ENCODE measurements at regions not wholly inside any gene's neighbourhood (a gene's known extent, or its start where the extent isn't known, plus 50 kb on each side); places are given as distances from the start of the nearest gene placed in this dataset.

DNA sequence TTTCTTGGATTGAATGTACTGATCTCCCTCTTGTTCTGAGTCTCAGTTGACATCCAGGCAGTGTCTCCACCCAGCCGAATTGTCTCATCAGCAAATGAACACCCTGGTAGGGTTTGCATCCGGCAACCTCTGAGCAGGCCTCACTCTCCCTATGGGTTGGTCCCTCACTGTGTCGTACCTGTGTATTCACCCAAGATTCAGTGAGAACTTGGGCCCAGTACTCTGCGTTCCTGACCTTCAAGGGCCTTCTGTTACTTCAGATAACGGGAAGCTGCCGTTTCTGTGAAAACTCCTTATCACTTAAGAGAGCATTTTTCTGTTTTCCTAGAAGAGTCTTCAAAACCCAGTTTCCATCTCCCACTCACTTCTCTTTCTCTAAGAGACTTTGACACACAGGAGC, 915.6 kb downstream of the TBC1D22A start:
- Histone ChIP-seq H3K27me3 (ENCODE audit: insufficient read depth, low read length) (no peaks in the 10 kb centered on the region), H3K9me3 (ENCODE audit: low read length) (no peaks in the 10 kb centered on the region), H3K4me3 (ENCODE audit: low read length) (no peak overlapping the region), H2AFZ (ENCODE audit: low read depth, low read length) (no peak overlapping the region), H3K36me3 (ENCODE audit: insufficient read depth, low read length) (no peaks in the 10 kb centered on the region), H3K4me1 (ENCODE audit: insufficient read depth, low read length) (no peaks in the 10 kb centered on the region)

GRCh38 chr22:47676685-47677084, 914.2 kb downstream of the TBC1D22A start:
- Histone ChIP-seq H3K4me3 (ENCODE audit: low read length) (no peak overlapping the region), H2AFZ (ENCODE audit: low read depth, low read length) (no peak overlapping the region), H3K9me3 (ENCODE audit: low read length) (no peaks in the 10 kb centered on the region), H3K27me3 (ENCODE audit: insufficient read depth, low read length) (no peaks in the 10 kb centered on the region), H3K4me1 (ENCODE audit: insufficient read depth, low read length) (no peaks in the 10 kb centered on the region), H3K36me3 (ENCODE audit: insufficient read depth, low read length) (no peaks in the 10 kb centered on the region)

- H3K4me3 ChIP-seq (ENCODE audit: low read length) = no peak overlapping the region
- no peak overlapping the region for H2AFZ ChIP-seq (ENCODE audit: low read depth, low read length)
- no peaks in the 10 kb centered on the region for H3K4me1 ChIP-seq (ENCODE audit: insufficient read depth, low read length)
- H3K27me3 ChIP-seq (ENCODE audit: insufficient read depth, low read length) = no peaks in the 10 kb centered on the region
- no peaks in the 10 kb centered on the region for H3K36me3 ChIP-seq (ENCODE audit: insufficient read depth, low read length)
- no peaks in the 10 kb centered on the region for H3K9me3 ChIP-seq (ENCODE audit: low read length)
Measured at GRCh38 chr22:47674600-47674999, 912.1 kb downstream of the TBC1D22A start.

DNA sequence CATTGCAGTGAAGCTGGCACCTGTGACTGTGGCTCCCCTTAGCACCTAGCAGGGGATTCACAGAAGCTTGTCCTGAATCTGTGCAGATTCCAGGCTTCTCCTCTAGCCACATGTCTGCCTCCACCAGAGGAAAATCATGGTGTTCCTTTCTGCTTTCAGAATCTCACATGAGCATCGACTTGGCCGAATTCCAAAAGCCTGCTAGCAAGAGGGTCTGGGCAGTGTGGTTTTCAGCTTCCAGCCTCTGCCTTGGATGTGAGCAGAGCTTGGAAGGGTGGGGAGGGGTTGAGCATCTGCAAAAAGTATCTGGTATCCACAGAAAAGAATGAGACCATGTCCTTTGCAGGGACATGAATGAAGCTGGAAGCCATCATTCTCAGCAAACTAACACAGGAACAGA, 911.1 kb downstream of the TBC1D22A start:
- no peaks in the 10 kb centered on the region for H3K36me3 ChIP-seq (ENCODE audit: insufficient read depth, low read length)

DNA sequence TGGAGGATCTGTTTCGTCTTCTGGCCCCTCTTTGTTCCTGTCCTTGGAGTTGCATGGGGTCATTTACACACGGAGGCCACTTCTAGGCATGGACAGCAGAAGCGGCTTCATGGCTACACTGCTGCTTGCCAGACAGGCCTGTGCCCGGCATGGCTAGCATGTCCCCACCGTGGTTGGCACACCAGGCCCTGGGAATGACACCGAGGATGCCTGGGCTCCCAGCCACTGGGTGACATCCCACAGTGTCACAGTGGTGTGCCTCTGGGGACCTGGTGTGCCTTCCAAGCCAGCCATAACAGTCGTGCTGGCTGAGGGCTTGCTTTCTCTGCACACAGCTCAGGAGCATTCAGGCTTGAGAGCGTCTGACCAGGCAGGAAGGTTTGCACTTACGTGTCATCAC, 910.1 kb downstream of the TBC1D22A start:
- H3K4me1 ChIP-seq (ENCODE audit: insufficient read depth, low read length) = no peaks in the 10 kb centered on the region
- H2AFZ ChIP-seq (ENCODE audit: low read depth, low read length) = no peak overlapping the region
- H3K36me3 ChIP-seq (ENCODE audit: insufficient read depth, low read length) = no peaks in the 10 kb centered on the region
- no peak overlapping the region for H3K4me3 ChIP-seq (ENCODE audit: low read length)
- H3K9me3 ChIP-seq (ENCODE audit: low read length) = no peaks in the 10 kb centered on the region
- no peaks in the 10 kb centered on the region for H3K27me3 ChIP-seq (ENCODE audit: insufficient read depth, low read length)

More for the DNA sequence above, 911.1 kb downstream of the TBC1D22A start:
- Histone ChIP-seq H3K4me1 (ENCODE audit: insufficient read depth, low read length) (no peaks in the 10 kb centered on the region), H3K27me3 (ENCODE audit: insufficient read depth, low read length) (no peaks in the 10 kb centered on the region), H3K4me3 (ENCODE audit: low read length) (no peak overlapping the region), H3K9me3 (ENCODE audit: low read length) (no peaks in the 10 kb centered on the region), H2AFZ (ENCODE audit: low read depth, low read length) (no peak overlapping the region)

DNA sequence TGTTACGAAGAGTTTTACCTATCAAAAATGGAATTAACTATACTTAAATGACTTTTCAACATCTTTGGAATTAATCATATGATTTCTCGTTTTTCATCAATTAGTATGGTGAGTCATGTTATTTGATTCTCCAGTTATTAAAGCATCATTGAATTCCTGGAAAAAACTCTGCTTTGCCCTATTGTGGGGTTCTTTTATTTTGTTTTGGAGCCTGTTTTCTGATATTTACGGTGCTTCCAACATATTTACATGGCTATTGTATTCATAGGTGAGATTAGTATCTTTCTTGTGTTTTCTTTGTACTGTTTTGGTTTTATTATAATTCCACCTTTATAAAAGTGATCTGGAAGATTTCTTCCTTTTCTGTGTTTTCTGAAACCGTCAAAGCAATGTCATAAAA, 902.7 kb downstream of the TBC1D22A start:
- Histone ChIP-seq H3K4me1 (ENCODE audit: insufficient read depth, low read length) (no peaks in the 10 kb centered on the region), H3K36me3 (ENCODE audit: insufficient read depth, low read length) (no peaks in the 10 kb centered on the region), H3K27me3 (ENCODE audit: insufficient read depth, low read length) (no peaks in the 10 kb centered on the region), H2AFZ (ENCODE audit: low read depth, low read length) (no peak overlapping the region), H3K4me3 (ENCODE audit: low read length) (no peak overlapping the region), H3K9me3 (ENCODE audit: low read length) (no peaks in the 10 kb centered on the region)

- Histone ChIP-seq H3K36me3 (ENCODE audit: insufficient read depth, low read length) (no peaks in the 10 kb centered on the region), H3K4me1 (ENCODE audit: insufficient read depth, low read length) (no peaks in the 10 kb centered on the region), H3K4me3 (ENCODE audit: low read length) (no peak overlapping the region), H3K9me3 (ENCODE audit: low read length) (no peaks in the 10 kb centered on the region), H2AFZ (ENCODE audit: low read depth, low read length) (no peak overlapping the region), H3K27me3 (ENCODE audit: insufficient read depth, low read length) (no peaks in the 10 kb centered on the region)
Measured at GRCh38 chr22:47663615-47664605, 901.5 kb downstream of the TBC1D22A start.

DNA sequence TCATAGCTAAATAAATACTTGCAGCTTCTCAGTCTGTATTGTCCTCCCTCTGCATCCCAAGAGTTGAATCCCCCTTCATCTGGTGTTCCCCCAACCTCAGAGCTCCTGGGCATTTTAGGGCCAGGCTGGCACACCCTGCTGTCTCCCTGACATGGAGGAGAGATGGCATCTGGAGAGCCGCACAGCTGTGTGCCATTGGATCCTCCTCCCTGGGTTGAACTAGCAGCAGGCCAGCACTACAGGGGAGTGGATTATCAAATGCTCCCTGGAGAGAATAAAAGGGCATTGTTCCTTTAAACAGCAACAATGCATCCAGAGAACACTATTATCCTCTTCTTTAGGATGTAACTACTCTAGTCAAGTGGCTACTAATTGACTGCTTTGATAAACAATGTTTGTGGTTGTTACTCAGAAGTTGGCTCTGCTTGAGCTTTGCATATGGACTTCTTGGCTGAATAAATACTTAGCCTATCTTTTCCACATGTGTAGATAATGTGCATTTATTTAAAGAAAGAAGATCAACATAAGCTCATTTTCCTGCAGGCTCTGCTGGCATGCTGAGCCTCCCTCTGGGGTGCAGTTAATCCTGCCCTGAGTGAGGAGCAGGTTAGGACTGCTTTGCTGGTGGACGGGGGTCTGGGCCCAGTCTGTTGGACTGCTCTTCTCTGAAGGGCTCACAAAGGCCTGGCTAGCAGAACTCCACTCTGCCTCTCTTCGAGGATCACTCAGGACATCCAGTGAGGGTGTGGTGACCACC, 897.2 kb downstream of the TBC1D22A start:
- Histone ChIP-seq H3K4me1 (ENCODE audit: insufficient read depth, low read length) (no peaks in the 10 kb centered on the region), H3K36me3 (ENCODE audit: insufficient read depth, low read length) (no peaks in the 10 kb centered on the region), H3K9me3 (ENCODE audit: low read length) (no peaks in the 10 kb centered on the region), H2AFZ (ENCODE audit: low read depth, low read length) (no peak overlapping the region), H3K4me3 (ENCODE audit: low read length) (no peak overlapping the region), H3K27me3 (ENCODE audit: insufficient read depth, low read length) (no peaks in the 10 kb centered on the region)

DNA sequence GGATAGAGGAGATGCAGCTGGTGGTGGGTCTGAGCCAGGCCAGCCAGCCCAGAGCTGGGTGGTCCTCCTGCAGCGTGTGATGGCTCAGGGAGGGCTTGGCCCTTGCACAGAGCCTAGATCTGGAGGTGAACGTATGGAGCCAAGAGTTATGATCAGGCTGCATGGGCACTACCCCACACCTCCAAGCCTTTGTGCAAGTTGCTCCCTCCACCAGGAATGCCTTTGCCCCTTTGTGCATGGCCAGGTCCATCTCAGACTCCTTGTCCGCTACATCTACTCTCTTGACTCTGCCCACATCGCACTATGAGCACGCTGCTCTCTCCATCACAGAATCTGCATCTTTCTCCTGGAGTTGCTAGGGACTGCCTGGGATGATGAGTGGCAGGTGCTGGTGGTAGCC, 895.7 kb downstream of the TBC1D22A start:
- Histone ChIP-seq H2AFZ (ENCODE audit: low read depth, low read length) (no peak overlapping the region), H3K9me3 (ENCODE audit: low read length) (no peaks in the 10 kb centered on the region), H3K27me3 (ENCODE audit: insufficient read depth, low read length) (no peaks in the 10 kb centered on the region), H3K4me3 (ENCODE audit: low read length) (no peak overlapping the region), H3K36me3 (ENCODE audit: insufficient read depth, low read length) (no peaks in the 10 kb centered on the region), H3K4me1 (ENCODE audit: insufficient read depth, low read length) (no peaks in the 10 kb centered on the region)

DNA sequence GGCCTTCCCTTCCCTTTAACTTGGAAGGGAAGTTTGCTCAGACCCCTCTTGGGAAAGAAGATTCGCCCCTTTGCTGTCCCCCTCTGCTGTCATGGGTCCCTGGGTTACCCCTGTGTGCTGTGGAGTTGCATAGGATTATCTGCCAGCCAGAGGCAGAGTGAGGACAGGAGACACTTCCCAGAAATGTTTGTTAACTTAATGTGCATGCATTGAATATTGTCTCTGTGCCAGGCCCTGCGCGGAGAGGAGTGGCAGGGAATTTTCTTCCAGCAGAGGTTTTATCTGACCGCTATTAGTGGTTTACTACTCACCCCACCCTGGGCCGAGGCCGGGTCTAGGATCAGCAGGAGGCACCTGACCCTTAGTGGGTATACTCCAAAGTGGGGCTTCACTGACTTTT, 894.8 kb downstream of the TBC1D22A start:
- H3K27me3 ChIP-seq (ENCODE audit: insufficient read depth, low read length) = no peaks in the 10 kb centered on the region
- H3K4me1 ChIP-seq (ENCODE audit: insufficient read depth, low read length) = no peaks in the 10 kb centered on the region
- no peak overlapping the region for H3K4me3 ChIP-seq (ENCODE audit: low read length)
- no peaks in the 10 kb centered on the region for H3K36me3 ChIP-seq (ENCODE audit: insufficient read depth, low read length)
- no peak overlapping the region for H2AFZ ChIP-seq (ENCODE audit: low read depth, low read length)
- H3K9me3 ChIP-seq (ENCODE audit: low read length) = no peaks in the 10 kb centered on the region

DNA sequence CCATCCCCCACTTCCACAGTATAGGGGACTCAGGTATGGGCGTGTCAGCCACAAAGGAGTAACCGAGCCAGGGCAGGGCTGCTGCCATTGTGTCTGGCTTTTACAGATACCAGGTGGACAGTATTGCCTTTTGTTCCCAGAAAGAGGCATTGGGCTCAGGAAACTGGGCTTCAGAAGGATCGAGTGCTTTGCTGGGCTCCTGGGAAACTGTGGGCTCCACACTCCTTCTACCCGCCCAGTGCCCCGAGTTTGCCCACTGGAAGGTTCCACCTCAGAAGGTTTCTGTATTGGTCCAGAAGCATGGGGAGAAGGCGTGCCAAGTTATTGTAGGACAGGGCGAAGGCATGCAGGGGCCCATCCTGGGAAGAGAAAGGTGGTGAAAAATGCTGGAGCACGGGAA, 894.4 kb downstream of the TBC1D22A start:
- H3K27me3 ChIP-seq (ENCODE audit: insufficient read depth, low read length) = no peaks in the 10 kb centered on the region
- no peaks in the 10 kb centered on the region for H3K9me3 ChIP-seq (ENCODE audit: low read length)
- no peaks in the 10 kb centered on the region for H3K36me3 ChIP-seq (ENCODE audit: insufficient read depth, low read length)
- H2AFZ ChIP-seq (ENCODE audit: low read depth, low read length) = no peak overlapping the region
- no peaks in the 10 kb centered on the region for H3K4me1 ChIP-seq (ENCODE audit: insufficient read depth, low read length)
- H3K4me3 ChIP-seq (ENCODE audit: low read length) = no peak overlapping the region

DNA sequence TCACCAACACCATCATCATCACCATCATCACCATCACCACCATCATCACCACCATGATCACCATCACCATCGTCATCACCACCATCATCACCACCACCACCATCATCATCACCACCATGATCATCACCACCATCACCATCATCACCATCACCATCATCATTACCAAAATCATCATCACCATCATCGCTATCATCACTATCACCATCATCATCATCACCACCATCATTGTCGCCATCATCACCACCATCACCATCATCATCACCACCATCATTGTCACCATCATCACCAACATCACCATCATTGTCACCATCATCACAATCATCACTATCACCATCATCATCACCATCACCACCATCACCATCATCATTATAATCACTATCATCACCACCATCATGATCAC, 893.5 kb downstream of the TBC1D22A start:
- H3K4me3 ChIP-seq (ENCODE audit: low read length) = no peak overlapping the region
- H3K9me3 ChIP-seq (ENCODE audit: low read length) = no peaks in the 10 kb centered on the region
- no peaks in the 10 kb centered on the region for H3K27me3 ChIP-seq (ENCODE audit: insufficient read depth, low read length)
- no peak overlapping the region for H2AFZ ChIP-seq (ENCODE audit: low read depth, low read length)
- H3K36me3 ChIP-seq (ENCODE audit: insufficient read depth, low read length) = no peaks in the 10 kb centered on the region
- H3K4me1 ChIP-seq (ENCODE audit: insufficient read depth, low read length) = no peaks in the 10 kb centered on the region

DNA sequence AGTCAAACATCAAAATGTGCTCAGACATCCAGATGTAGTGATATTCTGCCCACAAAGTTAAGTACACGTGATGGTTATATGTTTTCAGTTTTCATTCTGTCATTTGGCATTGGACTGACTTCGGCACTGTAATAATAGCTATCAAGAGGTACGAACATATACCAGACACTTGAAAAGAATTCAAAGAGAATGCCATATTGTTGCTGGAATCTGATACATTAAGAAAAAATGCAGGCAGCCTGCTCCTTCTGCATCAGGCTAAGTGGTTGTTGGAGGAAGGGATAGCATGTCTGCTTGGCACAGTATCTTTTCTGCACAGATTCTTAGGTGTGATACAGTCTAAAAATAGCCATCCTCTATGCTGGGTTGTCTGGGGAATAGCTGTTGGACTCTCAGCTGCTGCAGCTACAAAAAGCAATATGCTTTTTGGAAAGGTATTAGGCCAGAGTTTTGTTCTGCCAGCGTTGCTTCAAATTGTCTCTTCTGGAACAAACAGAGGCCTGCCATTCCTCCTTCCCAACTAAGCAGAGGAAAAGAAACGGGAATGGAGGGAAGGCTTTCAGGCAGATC, 892.6 kb downstream of the TBC1D22A start:
- no peaks in the 10 kb centered on the region for H3K4me1 ChIP-seq (ENCODE audit: insufficient read depth, low read length)

More for the DNA sequence above, 892.6 kb downstream of the TBC1D22A start:
- Histone ChIP-seq H3K36me3 (ENCODE audit: insufficient read depth, low read length) (no peaks in the 10 kb centered on the region), H3K4me3 (ENCODE audit: low read length) (no peak overlapping the region), H3K9me3 (ENCODE audit: low read length) (no peaks in the 10 kb centered on the region), H3K27me3 (ENCODE audit: insufficient read depth, low read length) (no peaks in the 10 kb centered on the region), H2AFZ (ENCODE audit: low read depth, low read length) (no peak overlapping the region)

Measured in neuron (in vitro differentiated cells).